Stomach (tissue), 8 donors: ENCODE measurements at regions not wholly inside any gene's neighbourhood (a gene's known extent, or its start where the extent isn't known, plus 50 kb on each side); places are given as distances from the start of the nearest gene placed in this dataset.

Experiments used
- DNase-seq, 2 donors: peaks; one replicate each; pipeline versions ENCODE4 v3.0.0 to v3.0.0-alpha.2; 2013 to 2019
- H3K27ac ChIP-seq, 5 donors: fragments of 200-600 bp in 4 of 5; sonication (generic) in 4 of 5; one replicate each; pipeline ENCODE4 v1.5.1; 2013 to 2019; ENCODE audit warnings: mild to moderate bottlenecking in 1 of 5, moderate library complexity in 1 of 5
- H3K27me3 ChIP-seq, 3 donors: fragments of 200-600 bp; sonication (generic); one replicate each; pipeline ENCODE4 v1.5.1; 2017 to 2019; ENCODE audit warnings: mixed run types in 1 of 3
- H3K36me3 ChIP-seq, 4 donors: fragments of 200-600 bp; sonication (generic); 1 replicate in 3 of 4; 2 replicates in 1 of 4; pipeline ENCODE4 v1.5.1; 2016 to 2019
- H3K4me1 ChIP-seq, 4 donors: fragments of 200-600 bp; sonication (generic); one replicate each; pipeline ENCODE4 v1.5.1; 2016 to 2019
- H3K4me3 ChIP-seq, 4 donors: fragments of 200-600 bp; sonication (generic) in 3 of 4; one replicate each; pipeline ENCODE4 v1.5.1; 2016 to 2019; ENCODE audit warnings: mild to moderate bottlenecking in 1 of 4
- H3K9me3 ChIP-seq, 4 donors: fragments of 200-600 bp; sonication (generic); one replicate each; pipeline ENCODE4 v1.5.1; 2016 to 2019
- EP300 ChIP-seq: sonication (generic); formaldehyde crosslinking; IDR thresholded peaks from one replicate; pipeline ENCODE4 v1.6.1; 2017; ENCODE audit warnings: antibody characterized with exemption
- POLR2A ChIP-seq, 4 donors: fragments of 450-650 bp; IDR thresholded peaks; one replicate each; pipeline ENCODE4 v1.6.1; 2016; ENCODE audit warnings: antibody characterized with exemption in 4 of 4, control low read depth in 2 of 4, mild to moderate bottlenecking in 1 of 4, moderate library complexity in 1 of 4
- POLR2AphosphoS5 ChIP-seq, 3 donors: sonication (generic); formaldehyde crosslinking; IDR thresholded peaks; one replicate each; pipeline ENCODE4 v1.6.1; 2016; ENCODE audit warnings: antibody characterized with exemption in 3 of 3
- WGBS, 5 donors: extraction: QIAGEN DNeasy Blood & Tissue Kit in 3 of 5; methylation state at CpG; one replicate each; pipeline versions ENCODE4 v1.1.5 to v1.1.7; 2013 to 2018; 5-methylcytosine and 5-hydroxymethylcytosine counted together
- intact Hi-C: fragments of 100-400 bp; cut with DNase I; formaldehyde crosslinking; loops from one replicate; pipeline ENCODE4 v1.15.1; 2023; ENCODE audit warnings: low total_unique reads
- TF ChIP-seq, protein P1 (sequence below), 7 experiments: fragments of 450-650 bp in 4 of 7; fragments of 200-600 bp in 3 of 7; sonication (generic) in 3 of 7; IDR thresholded peaks; one replicate each; pipeline ENCODE4 v1.5.1; 2016 to 2019; ENCODE audit warnings: antibody characterized with exemption in 7 of 7, control low read depth in 2 of 7, mild to moderate bottlenecking in 1 of 7
- donor health status: healthy with polysubstance abuse.
- donor health status: Bipolar disorder and iron deficiency.
- donor health status: healthy.

DNA sequence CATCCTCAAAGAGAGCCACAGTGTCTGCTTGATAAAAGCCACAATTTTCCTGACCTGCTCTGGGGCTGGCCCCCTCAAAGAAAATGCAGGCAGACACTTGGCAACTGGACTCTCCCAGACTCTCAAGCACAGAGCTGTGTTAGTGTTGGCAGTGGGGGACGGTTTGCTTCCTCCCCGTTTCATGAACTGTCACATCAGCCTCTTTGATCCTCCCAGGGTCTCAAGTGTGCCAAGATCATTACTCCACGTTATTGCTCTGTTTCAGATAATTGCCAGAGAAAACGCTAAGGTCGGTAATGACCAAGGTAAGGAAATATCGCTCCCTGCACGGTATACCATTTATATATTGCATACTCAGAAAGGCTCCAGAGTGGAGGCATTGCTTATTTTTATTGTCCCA is 138.8 kb downstream of the NTMT2 start:
- intact Hi-C loops = no loop called here
- H3K36me3 ChIP-seq = no peaks in the 10 kb centered on the region
- H3K27me3 ChIP-seq = no peaks in the 10 kb centered on the region
- H3K4me3 ChIP-seq = no peak overlapping the region
- no peaks in the 10 kb centered on the region for H3K4me1 ChIP-seq
- TF ChIP-seq EP300 (no peak), POLR2AphosphoS5 (IDR thresholded peaks at IDR 0.05) (no peak)
- no peak for DNase-seq
- H3K9me3 ChIP-seq = no peaks in the 10 kb centered on the region
- 60 to 82% (median 71%) methylated on average over 7 of the region's 7 CpGs for WGBS, 5 donors
- no peak overlapping the region for H3K27ac ChIP-seq

DNA sequence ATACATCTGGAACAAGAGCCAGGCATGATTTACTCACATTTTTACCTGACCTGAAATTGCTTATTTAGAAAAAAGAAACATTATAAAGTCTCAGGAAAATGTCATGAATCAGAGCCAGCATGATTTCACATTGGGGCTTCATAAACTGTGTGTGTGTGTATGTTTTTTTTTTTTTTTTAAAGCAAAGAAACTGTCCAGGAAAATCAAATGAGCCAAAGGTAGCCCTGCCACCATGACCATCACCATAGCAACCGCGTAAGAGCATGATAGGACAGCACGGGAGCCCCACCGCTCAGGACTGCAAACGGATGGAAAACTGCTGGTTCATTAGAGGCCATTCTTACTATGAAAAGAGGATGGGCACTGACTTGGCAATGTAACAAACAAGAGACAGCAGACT is 139.2 kb downstream of the NTMT2 start:
- peak in 1 of 2 donors; percentile 19 for DNase-seq
- no peak overlapping the region for H3K4me3 ChIP-seq
- H3K27me3 ChIP-seq = no peaks in the 10 kb centered on the region
- H3K36me3 ChIP-seq = no peaks in the 10 kb centered on the region
- H3K27ac ChIP-seq = no peak overlapping the region
- no peaks in the 10 kb centered on the region for H3K9me3 ChIP-seq
- WGBS, 5 donors = 46 to 68% (median 51%) methylated on average over 5 of the region's 5 CpGs
- TF ChIP-seq, protein P1, sequence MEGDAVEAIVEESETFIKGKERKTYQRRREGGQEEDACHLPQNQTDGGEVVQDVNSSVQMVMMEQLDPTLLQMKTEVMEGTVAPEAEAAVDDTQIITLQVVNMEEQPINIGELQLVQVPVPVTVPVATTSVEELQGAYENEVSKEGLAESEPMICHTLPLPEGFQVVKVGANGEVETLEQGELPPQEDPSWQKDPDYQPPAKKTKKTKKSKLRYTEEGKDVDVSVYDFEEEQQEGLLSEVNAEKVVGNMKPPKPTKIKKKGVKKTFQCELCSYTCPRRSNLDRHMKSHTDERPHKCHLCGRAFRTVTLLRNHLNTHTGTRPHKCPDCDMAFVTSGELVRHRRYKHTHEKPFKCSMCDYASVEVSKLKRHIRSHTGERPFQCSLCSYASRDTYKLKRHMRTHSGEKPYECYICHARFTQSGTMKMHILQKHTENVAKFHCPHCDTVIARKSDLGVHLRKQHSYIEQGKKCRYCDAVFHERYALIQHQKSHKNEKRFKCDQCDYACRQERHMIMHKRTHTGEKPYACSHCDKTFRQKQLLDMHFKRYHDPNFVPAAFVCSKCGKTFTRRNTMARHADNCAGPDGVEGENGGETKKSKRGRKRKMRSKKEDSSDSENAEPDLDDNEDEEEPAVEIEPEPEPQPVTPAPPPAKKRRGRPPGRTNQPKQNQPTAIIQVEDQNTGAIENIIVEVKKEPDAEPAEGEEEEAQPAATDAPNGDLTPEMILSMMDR (IDR thresholded peaks at IDR 0.05) = no peak
- no peak for TF ChIP-seq EP300
- intact Hi-C loops = no loop called here
- H3K4me1 ChIP-seq = no peaks in the 10 kb centered on the region

DNA sequence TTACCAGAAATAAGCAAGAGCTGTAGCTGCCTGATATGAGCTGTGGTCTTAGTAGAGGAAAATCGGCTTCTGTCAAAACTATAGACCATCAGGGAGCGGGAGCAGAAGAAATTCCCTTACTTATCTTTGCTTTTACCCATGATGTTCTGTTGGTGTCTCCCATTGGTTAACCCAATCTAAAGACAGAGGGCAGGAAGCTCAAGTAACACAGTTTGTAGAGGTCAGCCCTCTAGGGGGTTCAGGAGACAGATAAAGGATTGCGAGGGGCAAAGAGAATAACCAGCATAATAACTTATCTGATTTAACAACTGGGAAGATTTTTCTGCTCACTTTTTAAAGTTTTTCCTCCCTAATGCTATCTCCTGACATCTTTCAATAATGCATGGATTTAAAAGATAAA is 142.4 kb downstream of the NTMT2 start:
- intact Hi-C loops = no loop called here
- H3K4me1 ChIP-seq = no peaks in the 10 kb centered on the region
- no peak overlapping the region for H3K27ac ChIP-seq
- WGBS, 5 donors = 67 to 81% (median 73%) methylated on average over 3 of the region's 3 CpGs
- H3K9me3 ChIP-seq = no peaks in the 10 kb centered on the region
- TF ChIP-seq EP300 (no peak), POLR2A (IDR thresholded peaks at IDR 0.05) (no peak), POLR2AphosphoS5 (IDR thresholded peaks at IDR 0.05) (no peak)
- TF ChIP-seq, protein P1 (IDR thresholded peaks at IDR 0.05) = no peak
- H3K4me3 ChIP-seq = no peak overlapping the region
- no peaks in the 10 kb centered on the region for H3K36me3 ChIP-seq
- DNase-seq = no peak
- H3K27me3 ChIP-seq = no peaks in the 10 kb centered on the region

DNA sequence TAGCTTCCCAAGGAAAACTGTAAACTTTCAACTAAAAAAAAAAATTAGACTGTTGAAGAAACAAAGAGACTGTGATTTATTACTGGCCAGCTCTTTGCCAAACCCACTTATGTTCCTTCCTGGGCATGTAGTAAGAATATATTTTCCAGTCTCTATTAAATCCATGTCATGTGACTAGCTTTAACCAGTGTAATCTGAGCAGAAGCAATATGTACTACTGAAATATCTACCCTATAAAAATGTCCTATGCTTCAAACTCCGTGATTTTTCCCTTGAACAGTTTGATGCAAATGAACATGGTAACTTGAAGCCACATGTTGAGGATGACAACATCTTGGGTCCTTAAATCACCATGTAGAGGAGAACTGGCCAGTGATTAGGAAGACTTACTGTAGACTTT is 144.5 kb downstream of the NTMT2 start:
- no peak overlapping the region for H3K4me3 ChIP-seq
- no peak overlapping the region for H3K27ac ChIP-seq
- TF ChIP-seq POLR2A (IDR thresholded peaks at IDR 0.05) = no peak
- TF ChIP-seq, protein P1 (IDR thresholded peaks at IDR 0.05) = no peak
- TF ChIP-seq POLR2AphosphoS5 (IDR thresholded peaks at IDR 0.05) = no peak
- WGBS, 5 donors = 71 to 88% (median 78%) methylated on average over 1 of the region's 1 CpG
- H3K27me3 ChIP-seq = no peaks in the 10 kb centered on the region
- intact Hi-C loops = no loop called here
- no peaks in the 10 kb centered on the region for H3K4me1 ChIP-seq
- DNase-seq = no peak
- H3K36me3 ChIP-seq = no peaks in the 10 kb centered on the region
- no peaks in the 10 kb centered on the region for H3K9me3 ChIP-seq

DNA sequence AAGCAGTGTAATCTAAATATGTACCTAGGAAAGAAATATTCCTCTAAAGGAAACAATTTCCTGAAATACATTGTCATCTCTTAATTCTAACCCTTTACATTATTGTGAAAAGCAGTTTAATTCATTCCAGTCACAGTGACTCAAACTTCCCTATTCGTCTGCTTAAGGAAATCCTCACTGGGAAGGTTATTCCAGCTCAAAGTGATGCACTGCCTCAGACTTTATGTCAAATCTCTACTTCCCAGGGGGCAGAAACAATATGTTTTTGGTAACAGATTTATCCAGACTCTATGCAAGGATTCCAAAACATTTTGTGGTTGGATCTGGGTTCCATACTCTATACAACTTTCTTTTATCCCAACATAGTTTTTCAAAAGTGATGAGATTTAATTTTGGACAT is 145.2 kb downstream of the NTMT2 start:
- Histone ChIP-seq H3K36me3 (no peaks in the 10 kb centered on the region), H3K27ac (no peak overlapping the region), H3K9me3 (no peaks in the 10 kb centered on the region), H3K27me3 (no peaks in the 10 kb centered on the region), H3K4me1 (no peaks in the 10 kb centered on the region), H3K4me3 (no peak overlapping the region)
- TF ChIP-seq POLR2AphosphoS5 (IDR thresholded peaks at IDR 0.05) (no peak), POLR2A (IDR thresholded peaks at IDR 0.05) (no peak), EP300 (no peak)
- TF ChIP-seq, protein P1 (IDR thresholded peaks at IDR 0.05) = no peak
- no peak for DNase-seq
- intact Hi-C loops = no loop called here
- 44 to 77% (median 53%) methylated on average over 1 of the region's 1 CpG for WGBS, 5 donors
